NK-92 treated with Interleukin-12 subunit alpha and Interleukin-12 subunit beta, amount 100 ng/mL, for 24 hours (cell line): ENCODE measurements at regions not wholly inside any gene's neighbourhood (a gene's known extent, or its start where the extent isn't known, plus 50 kb on each side); places are given as distances from the start of the nearest gene placed in this dataset.

Experiments used
- DNase-seq: peaks from one replicate; lab custom pipeline; 2025; lab: John Stamatoyannopoulos, UW

- no peak for DNase-seq
Observed at GRCh38 chr1:199161766-199162303, 523.0 kb downstream of the PTPRC start.

GRCh38 chr1:199163267-199163666 is 524.4 kb downstream of the PTPRC start:
- no peak for DNase-seq

GRCh38 chr1:199163670-199164069 is 524.8 kb downstream of the PTPRC start:
- DNase-seq = no peak

- DNase-seq = no peak
Observed at GRCh38 chr1:199167460-199167859, 528.6 kb downstream of the PTPRC start.

- DNase-seq = no peak
Observed at GRCh38 chr1:199168888-199169585, 530.2 kb downstream of the PTPRC start.

- no peak for DNase-seq
Observed at GRCh38 chr1:199170711-199171110, 531.9 kb downstream of the PTPRC start.

GRCh38 chr1:199172171-199173124 is 533.6 kb downstream of the PTPRC start:
- no peak for DNase-seq

- DNase-seq = no peak
Observed at GRCh38 chr1:199173356-199173755, 534.5 kb downstream of the PTPRC start.

GRCh38 chr1:199174336-199174735 is 535.5 kb downstream of the PTPRC start:
- DNase-seq = no peak

- no peak for DNase-seq
Observed at GRCh38 chr1:199176713-199177112, 537.9 kb downstream of the PTPRC start.

GRCh38 chr1:199177241-199177640 is 538.4 kb downstream of the PTPRC start:
- DNase-seq = no peak

- no peak for DNase-seq
Observed at GRCh38 chr1:199178646-199179045, 539.8 kb downstream of the PTPRC start.

- DNase-seq = no peak
Observed at GRCh38 chr1:199182186-199182843, 543.5 kb downstream of the PTPRC start.

GRCh38 chr1:199184180-199184579 is 545.3 kb downstream of the PTPRC start:
- DNase-seq = no peak

GRCh38 chr1:199194862-199195261 is 556.0 kb downstream of the PTPRC start:
- no peak for DNase-seq

- no peak for DNase-seq
Observed at GRCh38 chr1:199197695-199198094, 558.9 kb downstream of the PTPRC start.

- no peak for DNase-seq
Observed at GRCh38 chr1:199202331-199202730, 563.5 kb downstream of the PTPRC start.

GRCh38 chr1:199204231-199204630 is 565.4 kb downstream of the PTPRC start:
- DNase-seq = no peak

GRCh38 chr1:199205740-199206441 is 567.1 kb downstream of the PTPRC start:
- no peak for DNase-seq

GRCh38 chr1:199208847-199209246 is 570.0 kb downstream of the PTPRC start:
- no peak for DNase-seq

- DNase-seq = no peak
Observed at GRCh38 chr1:199218065-199218464, 579.2 kb downstream of the PTPRC start.

GRCh38 chr1:199218533-199218932 is 579.7 kb downstream of the PTPRC start:
- DNase-seq = no peak
